SKM-1 (cell line): ENCODE measurements at regions not wholly inside any gene's neighbourhood (a gene's known extent, or its start where the extent isn't known, plus 50 kb on each side); places are given as distances from the start of the nearest gene placed in this dataset.

Experiments
- DNase-seq: peaks from one replicate; lab custom pipeline; 2025; ENCODE audit not compliant: unreplicated experiment; lab: John Stamatoyannopoulos, UW

DNA sequence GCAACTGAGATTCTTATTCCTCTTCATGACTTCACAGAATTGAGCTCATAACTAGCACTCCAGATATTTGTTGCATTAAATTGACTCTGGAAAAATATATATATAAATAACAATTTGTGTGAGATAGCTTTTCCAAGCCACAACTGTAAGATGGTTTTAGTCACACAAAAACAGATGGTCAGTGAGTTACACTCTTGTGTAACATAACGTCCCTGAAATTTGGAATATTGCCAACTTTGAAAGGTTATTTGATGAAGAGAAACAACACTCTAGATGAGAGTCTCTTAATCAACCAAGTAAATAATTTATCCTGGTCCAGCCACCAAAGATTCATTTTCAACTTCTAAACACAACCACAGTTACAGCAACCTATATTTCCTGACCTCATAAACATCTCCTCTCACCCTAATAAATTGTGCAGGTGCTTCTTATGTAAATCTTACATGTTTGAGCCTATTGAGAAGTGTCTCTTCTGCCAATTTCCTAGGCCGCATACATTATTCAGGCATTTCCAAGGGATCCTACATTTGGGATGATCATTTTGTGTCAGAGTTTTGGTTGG lies 84.9 kb upstream of the ACP3 start:
- DNase-seq = no peak

DNA sequence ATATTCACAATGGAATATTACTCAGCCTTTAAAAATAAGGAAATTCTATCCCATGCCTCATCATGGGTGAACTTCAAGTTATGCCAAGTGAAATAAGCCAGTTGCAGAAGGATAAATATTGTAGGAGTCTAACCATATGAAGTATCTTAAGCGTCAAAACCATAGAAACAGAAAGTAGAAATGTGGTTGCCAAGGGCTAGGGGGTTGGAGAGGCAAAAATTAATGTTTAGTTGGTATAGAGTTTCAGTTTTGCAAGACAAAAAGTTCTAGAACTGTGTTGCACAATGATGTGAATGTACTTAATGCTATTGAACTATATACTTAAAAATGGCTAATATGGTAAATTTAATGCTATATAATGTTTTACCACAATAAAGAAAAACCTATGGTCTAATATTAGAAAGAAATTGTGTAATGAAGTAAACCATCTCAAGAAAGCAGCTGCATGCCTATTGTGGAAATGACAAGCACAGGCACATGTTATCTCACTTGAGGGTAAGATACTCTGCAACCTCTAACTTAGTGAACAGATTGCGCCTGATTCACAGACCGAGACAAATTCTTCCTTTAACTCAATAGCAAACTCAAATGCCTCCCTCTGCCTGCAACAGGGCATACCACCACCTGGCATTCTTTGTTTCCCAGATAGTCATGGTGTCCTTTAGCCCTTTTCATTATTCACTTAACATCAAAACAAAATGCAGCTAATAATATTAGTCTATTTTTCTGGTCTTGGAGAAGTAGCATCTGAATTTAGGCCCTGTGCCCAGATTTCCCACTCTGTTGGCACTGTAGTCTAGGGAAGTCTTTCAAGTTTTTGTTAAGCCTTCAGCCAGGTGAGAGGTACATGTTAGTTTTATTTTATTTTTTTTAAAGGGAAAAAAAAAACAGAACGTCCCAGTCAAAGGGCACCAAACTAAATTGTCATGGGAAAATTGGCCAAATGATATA lies 80.2 kb upstream of the ACP3 start:
- no peak for DNase-seq

DNA sequence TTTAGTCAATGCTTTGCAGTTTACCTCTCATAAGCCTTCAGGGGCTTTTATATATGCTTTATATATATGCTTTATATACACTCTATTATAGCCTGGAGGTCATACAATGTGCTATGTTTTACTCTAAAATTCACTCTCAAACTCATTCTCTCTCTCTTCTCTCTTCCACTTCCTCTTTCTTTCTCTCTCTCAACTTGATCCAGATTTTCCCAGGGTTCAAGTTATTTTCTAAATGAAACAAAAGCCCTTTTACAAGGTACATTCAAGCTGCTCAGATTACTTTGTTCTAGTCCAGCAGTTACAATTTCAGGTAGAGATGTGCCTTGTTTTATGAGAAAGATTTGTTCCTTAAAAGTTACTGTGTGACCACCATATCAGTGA lies 79.6 kb upstream of the ACP3 start:
- DNase-seq = no peak

DNA sequence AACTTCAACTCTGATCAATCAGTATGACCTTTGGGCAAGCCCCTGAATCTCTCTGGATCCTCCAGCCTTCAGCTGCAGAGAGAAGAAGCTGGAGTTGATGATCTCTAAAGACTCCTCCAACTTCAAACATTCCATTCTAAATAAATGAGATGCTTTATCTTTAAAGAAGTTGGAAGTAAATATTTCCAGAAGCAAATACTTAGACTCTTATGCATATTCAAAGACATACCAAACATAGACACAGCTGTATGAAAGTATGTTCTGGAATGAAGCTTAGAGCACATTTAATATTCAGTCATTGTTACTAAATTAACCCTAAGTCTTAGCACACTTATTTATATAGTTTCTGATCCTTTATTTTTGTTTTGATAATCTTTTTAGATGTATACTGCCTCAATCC lies 77.6 kb upstream of the ACP3 start:
- no peak for DNase-seq

DNA sequence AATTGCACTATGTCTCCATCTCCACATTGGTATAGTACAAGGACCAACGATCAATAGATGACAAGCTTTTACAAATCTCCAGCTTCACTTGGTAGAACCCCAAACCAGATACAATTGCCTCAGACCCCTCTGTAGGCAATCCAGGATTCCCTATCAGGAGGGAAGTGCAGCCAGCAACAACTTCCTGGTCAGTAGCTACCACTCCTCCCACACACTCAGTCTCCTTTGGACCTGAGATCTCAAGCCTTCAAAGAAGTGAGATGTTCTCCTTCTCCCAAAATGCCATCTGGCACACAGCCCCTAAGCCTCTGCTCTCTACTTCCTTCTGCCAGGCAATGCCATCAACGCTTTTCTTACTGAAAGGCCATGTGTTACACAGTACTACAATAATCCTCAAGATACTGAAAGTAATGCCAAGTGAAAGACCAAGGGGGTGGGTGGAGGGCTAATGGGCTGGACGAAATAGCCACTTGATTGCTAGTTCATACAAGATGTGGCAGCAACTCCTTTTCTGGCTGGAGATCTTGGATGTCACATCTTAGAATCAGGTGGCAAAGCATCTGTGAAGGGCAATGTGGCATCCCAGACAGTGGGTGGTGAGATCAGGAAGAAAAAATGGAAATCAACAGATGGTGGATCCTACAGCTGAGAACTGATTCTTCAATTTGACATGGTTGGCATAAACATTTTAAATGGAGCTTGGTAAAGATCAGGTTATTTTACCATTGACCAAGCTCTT lies 75.3 kb upstream of the ACP3 start:
- DNase-seq = no peak

DNA sequence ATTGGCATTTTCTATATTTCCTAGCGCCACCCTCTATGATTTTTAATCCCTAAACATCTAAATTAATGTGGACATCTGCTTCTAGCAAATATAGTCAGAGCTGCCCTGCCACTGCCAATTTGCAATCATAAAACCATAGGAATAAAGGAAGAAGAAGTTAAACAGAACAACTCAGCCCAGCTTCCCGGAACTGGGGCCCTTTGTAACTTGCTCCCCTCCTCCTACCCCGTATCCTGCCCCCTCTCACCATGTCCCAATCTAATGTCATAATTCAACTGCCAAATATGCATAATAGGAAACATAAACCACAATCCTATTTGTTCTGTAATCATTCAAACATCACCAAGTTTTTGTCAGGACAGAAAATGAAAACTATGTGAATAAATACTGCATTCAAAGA lies 74.4 kb upstream of the ACP3 start:
- DNase-seq = no peak

DNA sequence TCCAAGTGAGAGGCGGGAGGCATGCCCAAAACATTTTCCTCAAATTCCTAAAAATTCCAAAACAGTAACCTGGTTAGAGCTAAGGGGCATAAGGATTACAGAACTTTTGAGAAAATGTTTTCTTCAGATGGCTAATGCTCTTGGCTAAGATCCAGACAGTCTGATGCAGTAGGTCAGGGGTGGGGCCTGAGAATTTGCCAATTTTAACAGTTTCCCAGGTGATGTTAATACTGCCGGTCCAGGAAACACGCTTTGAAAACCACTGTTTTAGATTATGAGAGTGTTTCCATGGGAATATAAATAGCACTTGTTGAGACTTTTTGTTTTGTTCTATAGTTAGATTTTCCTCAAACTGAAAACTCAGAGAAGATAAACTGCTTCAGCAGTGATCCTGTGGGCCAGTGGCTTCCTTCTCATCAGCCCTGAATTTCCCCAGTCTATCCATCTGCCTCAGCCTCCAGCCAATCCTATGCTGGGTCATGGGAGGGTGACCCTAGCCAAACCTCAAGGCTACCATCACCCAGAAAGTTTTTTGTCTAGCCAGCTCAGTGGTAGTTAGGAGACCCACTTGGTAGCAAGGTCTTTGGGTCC lies 71.6 kb upstream of the ACP3 start:
- DNase-seq = no peak

DNA sequence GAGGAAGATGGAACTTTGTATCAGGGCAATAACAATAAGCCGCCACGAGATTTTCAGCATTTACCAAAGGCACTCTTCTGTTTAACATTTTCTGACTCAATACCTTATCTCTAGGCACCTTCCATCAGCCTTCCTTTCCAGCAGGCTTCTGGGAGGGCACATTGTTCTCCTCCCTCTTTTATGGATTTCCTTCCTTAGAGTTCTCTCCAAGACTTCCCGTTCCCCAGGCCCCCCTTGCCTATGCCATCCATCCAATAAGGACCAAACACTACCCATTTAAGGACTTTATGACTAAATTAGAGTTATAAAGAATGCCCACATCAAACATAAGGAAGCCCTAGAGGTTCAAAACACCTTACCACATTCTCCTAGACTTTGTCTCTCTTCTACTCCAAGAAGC lies 71.0 kb upstream of the ACP3 start:
- no peak for DNase-seq

DNA sequence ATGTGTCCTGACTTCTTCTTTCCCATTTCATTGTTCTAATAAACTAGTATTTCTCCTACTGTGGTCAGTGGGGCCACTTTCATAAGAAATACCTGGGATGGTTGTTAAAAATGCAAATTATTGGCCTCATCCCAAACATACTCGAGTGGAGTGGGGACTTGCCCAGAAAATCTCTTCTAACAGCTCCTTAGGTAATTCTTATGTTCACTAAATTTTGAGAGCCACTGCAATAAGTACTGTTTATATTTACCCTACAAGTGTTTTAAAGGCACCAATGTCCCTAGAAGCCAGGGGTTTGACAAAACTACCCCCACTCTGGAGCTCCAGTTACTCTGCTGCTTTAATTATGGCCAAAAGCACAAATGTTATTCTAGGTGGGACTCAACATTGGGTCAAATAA lies 70.0 kb upstream of the ACP3 start:
- no peak for DNase-seq

DNA sequence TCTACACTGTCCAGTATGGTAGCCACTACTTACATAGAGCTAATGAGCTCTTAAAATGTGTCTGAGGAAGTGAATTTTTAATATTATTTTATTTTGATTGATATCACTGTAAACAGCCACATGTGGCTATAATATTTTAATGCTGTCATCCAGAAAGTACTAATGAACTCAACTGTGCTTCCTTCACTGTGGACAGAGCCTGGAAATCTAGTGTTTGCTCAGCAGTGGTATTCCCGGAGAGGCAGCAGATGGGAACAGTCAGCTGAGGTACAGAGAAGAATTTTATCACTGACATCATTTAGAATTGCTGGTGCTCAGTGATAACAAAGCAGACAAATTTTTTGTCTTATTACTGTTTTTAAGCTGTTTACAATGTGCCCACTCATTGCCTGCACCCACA lies 68.7 kb upstream of the ACP3 start:
- no peak for DNase-seq

DNA sequence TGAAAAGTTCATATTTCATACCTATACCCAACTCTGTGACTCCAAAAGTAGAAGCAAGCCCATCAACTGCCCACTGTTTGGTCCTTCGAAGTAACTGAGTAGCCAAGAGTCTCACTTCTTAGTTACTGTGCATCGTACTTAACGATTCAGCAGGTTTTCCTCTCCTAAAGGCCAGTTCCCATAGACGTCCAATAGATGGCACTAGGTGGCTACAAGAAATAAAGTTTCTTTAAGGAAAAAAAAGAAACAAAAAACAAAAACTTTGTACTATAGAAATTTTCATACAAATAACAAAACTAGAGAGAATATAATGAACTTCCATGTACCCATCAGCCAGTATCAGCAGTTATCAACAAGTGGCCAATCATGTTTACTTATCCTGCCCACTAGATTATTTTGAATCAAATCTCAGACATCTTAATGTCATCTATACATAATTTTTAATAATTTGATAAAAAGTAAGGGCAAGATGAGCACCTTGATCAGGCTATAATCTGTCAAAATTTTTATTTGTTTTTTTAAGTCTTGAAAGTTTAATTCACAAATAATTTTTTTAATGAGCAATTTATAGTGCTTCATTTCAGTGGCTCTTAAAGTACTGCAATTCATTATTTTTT lies 63.8 kb upstream of the ACP3 start:
- DNase-seq = peak; percentile 58

DNA sequence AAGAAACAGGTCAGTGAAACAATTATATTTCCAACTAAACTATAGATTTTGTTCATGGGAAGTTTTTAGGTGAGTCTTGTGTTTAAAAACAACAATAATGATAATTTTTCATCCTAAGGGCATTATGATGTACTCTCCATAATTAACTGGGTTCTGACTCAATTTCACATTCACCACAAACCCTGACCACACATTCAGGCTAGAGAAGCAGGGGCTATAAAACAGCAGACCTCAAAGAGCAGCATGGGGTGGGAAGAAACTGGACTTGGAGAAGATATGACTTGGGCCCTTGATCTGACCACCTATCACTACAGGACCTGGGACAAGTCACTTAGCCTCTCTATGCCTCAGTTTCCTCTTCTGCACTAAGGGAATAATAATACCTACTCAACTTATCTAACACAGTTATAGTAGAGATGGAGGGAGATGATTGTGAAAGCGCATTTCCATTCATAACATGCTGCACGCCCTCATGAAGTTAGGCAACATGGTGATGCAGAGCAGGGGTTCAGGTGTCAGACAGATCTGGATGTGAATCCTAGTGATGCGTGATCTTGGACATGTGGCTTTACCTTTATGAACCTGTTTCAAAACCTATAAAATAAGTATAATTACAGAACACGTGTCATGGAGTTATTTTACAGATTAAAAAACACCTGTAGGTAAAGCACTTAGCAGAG lies 63.0 kb upstream of the ACP3 start:
- no peak for DNase-seq

DNA sequence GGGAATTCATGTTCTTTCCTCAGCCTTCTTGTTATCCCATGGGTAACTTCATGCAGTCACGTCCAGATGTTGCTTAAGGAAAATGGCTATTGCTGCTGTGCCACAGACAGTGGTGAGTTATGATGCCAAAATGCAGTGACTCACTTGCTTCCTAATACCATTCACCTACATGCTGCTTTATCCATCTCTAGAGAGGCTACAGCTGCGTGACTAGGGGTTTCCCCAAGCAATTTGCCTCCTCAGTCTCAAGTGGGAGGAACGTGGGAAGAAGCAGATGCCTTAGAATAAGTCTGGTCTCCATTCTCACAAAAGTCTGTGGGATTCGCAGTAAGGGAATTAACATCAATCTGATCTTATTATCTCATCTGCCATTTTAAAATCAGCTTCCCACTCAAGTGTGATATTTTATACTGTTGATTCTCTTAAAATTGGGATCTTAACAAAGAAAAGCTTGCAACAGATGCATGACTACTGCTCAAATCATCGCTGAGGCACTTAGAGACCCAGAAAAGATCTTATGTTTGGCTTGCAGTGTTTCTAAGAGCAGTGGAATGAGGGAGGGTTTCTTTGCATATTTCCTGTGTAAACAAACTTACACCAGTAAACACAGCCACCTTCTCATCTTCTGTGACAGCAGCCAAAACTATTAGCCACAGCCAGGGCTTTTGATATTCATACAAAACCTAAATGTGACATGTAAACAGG lies 62.0 kb upstream of the ACP3 start:
- DNase-seq = no peak

DNA sequence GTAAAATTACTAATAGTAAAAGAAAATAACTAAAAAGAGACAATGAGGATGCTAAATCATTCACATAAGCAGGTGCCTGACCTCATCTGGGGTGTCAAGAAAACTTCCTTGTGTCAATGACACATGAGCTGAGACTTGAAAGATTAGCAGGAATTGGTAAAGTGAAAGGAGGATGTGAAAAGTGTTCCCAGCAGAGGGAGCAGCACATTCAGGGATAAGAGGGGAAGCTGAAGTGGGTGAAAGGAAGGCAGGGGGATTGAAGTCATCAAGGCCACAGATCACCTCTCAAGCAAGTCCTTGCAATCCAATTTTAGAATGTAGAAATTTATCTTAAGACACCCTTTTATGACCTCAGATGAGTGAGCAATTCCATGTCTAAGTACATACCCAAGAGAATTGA lies 60.2 kb upstream of the ACP3 start:
- peak; percentile 50 for DNase-seq

DNA sequence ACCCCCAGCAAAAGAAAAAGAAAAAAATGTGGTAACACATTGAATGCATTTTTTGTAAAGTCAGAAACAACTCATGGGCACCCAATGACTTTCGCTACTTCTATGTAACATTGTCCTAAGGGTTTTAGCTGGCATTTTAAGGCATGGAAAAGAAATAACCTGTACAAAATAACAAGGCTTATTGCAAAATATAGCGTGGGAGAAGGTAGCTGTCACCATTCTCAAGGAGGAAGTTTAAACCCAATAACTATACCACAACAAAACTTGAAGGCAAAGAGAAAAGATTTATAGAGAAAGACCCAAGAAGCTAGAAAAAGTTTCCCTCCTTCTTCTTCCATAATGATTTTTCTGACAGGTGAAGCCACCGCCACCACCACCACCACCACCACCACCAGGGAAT lies 55.7 kb upstream of the ACP3 start:
- no peak for DNase-seq

DNA sequence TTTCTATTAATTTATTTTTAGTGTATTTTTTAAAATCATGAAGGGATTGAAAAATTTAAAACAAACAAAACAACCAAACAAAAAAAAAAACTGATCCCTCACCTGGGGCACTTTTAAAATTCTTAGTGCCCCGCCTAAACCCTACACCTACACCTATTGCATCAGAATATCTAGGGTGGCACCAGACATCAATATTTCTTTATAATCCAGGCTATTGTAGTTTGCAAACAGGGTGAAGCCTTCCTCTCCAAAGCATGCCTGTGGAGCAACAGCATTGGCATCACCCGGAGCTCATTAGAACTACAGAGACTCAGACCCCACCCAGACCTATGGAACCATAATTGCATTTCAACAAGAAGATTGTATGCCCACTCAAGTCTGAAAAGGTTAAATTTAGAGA lies 54.9 kb upstream of the ACP3 start:
- no peak for DNase-seq

DNA sequence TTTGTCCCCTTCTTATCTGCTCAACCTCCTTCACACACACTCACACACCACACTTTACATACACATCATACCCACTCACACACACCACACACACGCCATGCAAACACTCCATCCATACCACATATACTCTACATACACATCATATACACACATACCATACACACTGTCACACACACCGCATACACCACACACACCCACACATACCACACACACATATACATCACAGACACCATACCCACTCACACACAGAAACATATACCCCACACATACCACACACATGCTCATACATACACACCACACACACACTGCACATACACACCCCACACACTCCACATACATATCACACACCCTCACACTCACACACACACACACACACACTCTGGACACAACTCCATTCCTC lies 54.3 kb upstream of the ACP3 start:
- no peak for DNase-seq

DNA sequence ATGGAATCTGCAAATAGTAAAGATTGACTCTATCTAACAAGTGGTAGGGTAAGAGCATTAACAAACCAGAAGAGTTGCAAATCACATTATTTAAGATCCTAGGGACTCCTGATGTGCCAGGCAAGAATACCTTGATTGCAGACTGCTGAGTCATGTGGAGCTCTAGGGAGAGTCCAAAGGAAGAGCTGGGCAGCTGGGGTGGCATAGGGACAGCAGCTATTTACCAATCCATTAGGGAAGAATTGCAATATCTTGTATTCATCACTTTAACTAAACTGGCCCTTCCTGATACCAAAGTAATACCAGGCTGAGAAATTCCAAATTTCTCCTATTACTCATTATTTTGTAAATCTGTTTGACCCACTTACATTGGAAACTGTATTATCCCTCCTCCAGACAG lies 52.2 kb upstream of the ACP3 start:
- DNase-seq = no peak

DNA sequence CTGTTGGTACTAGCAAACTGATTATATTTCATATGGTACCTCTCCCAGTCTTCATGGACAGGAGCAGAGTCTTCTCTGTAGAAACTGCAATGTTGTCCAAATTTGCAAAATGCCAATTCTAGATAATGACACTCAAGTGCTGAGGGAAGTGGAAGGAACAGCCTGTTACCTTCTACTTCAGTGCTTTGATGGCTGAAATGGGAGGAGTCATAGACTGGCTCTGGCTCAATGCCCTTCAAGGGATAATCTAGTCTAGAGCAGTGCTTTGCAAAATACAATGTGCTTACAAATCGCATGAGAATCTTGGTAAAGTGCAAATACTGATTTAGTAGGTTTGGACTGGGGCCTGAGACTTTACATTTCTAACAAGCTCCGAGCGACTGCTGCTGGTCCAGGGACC lies 51.7 kb upstream of the ACP3 start:
- no peak for DNase-seq

DNA sequence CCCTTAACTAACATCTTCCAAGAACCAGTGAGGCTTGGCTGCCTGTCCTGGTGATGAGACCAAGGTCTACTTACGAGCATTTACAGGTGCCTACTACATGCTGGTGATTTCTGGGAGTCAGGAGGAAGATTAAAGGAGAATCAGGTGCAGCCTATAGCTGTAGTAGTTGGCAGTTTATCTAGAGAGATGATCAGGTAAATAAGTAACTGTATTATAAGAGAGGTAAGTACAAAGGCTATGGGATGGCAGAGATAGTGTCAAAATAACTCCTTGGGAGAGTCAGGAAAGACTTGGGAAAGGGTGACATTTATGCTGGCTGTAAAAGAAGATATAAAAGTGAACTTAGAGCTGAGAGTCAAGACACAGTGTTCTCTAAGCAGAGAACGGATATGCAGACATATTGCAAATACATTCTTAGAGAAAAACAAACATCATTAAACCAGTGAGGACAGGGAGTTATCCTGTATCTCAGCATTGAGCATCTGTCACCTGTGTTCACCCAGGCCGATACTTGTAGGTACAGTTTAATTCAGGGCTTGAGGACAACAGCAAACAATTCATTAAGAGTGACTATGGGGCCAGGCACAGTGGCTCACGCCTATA lies 49.7 kb upstream of the ACP3 start:
- no peak for DNase-seq
